ENCODE measurements at regions not wholly inside any gene's neighbourhood (a gene's known extent, or its start where the extent isn't known, plus 50 kb on each side); places are given as distances from the start of the nearest gene placed in this dataset.

DNA sequence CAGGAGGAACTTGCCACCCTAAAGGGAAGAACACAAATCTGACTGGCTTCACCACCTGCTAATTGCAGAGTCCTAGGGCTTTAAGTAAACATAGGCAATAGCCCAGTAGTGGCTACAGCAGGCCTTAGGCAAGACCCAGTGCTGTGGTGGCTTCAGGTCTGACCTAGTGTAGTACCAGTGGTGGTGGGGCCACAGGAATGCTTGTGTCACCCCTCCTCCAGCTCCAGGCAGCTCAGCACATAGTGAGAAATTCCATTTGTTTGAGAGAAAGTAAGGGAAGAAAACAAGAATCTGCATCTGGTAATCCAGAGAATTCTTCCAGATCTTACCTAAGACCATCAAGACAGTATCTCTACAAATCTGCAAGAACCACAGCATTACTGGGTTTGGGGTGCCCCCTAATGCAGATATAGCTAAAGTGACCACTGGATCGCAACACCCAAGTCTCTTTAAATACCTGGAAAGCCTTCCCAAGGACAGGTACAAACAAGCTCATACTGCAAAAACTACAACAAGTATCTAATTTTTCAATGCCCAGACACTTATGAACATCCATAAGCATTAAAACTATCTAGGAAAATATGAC lies 102.6 kb upstream of the TRPM3 start:
- Mint-ChIP-seq H3K4me1 (ENCODE audit: low read depth) (no peaks in the 10 kb centered on the region), H3K4me3 (no peak overlapping the region), H3K36me3 (ENCODE audit: low read depth) (no peaks in the 10 kb centered on the region), H3K27me3 (ENCODE audit: low read depth) (no peaks in the 10 kb centered on the region), H3K9me3 (no peaks in the 10 kb centered on the region), H3K27ac (no peak overlapping the region)

DNA sequence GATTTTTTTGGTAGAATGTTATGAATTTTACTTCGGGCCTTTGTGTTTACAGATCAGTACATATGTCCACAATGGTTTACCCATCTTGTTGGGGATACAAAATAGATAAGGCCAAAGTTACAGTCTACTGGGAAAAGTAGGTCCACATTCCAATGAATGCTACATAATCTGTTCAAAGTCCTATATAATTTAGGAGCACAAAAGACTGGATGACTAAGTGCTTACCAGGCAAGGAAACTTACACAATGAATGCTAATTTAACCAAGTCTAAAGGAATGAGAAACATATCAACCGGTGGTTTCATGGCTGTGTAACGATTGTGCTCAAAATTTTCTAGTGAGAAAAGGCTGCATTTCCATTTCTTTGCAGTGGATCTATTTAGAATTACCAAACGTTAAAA lies 97.4 kb upstream of the TRPM3 start:
- Mint-ChIP-seq H3K9me3 (peaks cover 8% of the 10 kb centered on the region), H3K36me3 (ENCODE audit: low read depth) (no peaks in the 10 kb centered on the region), H3K4me1 (ENCODE audit: low read depth) (no peaks in the 10 kb centered on the region), H3K27me3 (ENCODE audit: low read depth) (no peaks in the 10 kb centered on the region), H3K27ac (no peak overlapping the region), H3K4me3 (no peak overlapping the region)

DNA sequence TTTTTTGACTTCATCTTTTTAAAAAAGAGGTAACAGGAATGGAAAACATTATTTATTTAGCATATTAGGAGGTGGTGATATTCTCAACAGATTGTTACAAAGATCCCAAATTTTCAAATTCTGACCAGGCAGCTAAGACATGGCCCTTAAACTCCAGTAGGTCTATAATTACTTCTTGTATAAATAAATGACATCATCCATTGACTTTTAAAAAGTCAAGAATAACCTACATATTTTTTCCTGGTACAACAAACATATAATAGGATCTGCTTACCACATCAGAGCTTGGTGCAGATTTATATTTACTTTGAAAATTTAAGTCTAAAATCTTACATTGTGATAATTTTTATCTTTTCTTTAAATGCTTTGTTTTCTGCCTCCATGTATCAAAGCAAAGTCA lies 92.2 kb upstream of the TRPM3 start:
- no peak overlapping the region for H3K27ac Mint-ChIP-seq
- H3K4me1 Mint-ChIP-seq (ENCODE audit: low read depth), result no peaks in the 10 kb centered on the region
- H3K36me3 Mint-ChIP-seq (ENCODE audit: low read depth), result no peaks in the 10 kb centered on the region
- H3K4me3 Mint-ChIP-seq, result no peak overlapping the region
- H3K27me3 Mint-ChIP-seq (ENCODE audit: low read depth), result no peaks in the 10 kb centered on the region
- peaks cover 14% of the 10 kb centered on the region for H3K9me3 Mint-ChIP-seq

DNA sequence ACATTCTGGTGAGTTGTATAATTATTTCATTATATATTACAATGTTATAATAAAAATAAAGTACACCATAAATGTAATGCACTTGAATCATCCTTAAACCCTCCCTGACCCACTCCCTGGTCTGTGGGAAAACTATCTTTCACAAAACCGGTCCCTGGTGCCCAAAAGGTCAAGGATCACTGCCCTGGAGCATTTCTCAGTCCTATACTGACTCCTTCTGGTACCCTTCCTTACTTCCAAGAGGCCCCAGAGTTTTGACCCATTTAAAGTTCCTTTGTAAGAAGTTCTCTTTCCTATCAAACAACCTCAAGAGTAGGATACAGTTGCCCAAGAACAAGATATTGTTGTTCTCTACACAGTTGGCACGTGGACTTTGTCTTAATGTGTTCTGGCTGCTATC lies 88.9 kb upstream of the TRPM3 start:
- peaks cover 14% of the 10 kb centered on the region for H3K9me3 Mint-ChIP-seq
- H3K4me3 Mint-ChIP-seq, result no peak overlapping the region
- no peaks in the 10 kb centered on the region for H3K36me3 Mint-ChIP-seq (ENCODE audit: low read depth)
- H3K4me1 Mint-ChIP-seq (ENCODE audit: low read depth), result no peaks in the 10 kb centered on the region
- no peak overlapping the region for H3K27ac Mint-ChIP-seq
- H3K27me3 Mint-ChIP-seq (ENCODE audit: low read depth), result no peaks in the 10 kb centered on the region

DNA sequence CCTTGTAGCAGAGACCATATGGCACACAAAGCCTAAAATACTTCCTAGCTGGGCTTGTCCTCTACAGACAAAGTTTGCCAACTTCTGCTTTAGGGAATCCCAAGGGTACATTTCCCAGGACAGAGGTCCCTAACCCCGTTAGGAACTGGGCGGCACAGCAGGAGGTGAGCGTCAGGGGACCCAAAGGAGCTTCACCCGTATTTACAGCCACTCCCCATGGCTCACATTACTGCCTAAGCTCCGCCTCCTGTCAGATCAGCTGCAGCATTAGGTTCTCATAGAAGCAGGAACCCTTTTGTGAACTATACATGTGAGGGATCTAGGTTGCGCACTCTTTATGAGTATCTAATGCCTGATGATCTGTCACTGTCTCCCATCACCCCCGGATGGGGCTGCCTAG lies 88.5 kb upstream of the TRPM3 start:
- H3K36me3 Mint-ChIP-seq (ENCODE audit: low read depth), result no peaks in the 10 kb centered on the region
- peaks cover 14% of the 10 kb centered on the region for H3K9me3 Mint-ChIP-seq
- no peak overlapping the region for H3K27ac Mint-ChIP-seq
- no peaks in the 10 kb centered on the region for H3K27me3 Mint-ChIP-seq (ENCODE audit: low read depth)
- no peak overlapping the region for H3K4me3 Mint-ChIP-seq
- no peaks in the 10 kb centered on the region for H3K4me1 Mint-ChIP-seq (ENCODE audit: low read depth)

DNA sequence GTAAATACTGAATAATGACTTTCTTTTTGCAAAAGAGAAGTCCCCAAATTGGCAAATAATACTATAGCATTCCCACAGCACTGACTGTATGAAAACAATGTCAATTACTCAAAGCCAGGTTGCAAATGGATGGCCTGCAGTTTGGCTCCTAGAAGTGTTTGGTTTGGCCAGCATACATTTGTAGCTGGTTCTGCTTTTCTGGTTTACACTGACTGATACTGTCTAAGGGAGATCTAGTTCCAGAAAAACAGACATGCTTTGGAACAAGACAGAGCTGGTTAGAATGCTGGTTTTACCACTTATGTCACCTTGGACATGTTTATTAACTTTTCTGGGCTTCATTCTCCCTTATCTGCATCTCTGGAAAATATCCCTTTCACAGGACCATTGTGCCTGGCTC lies 81.5 kb upstream of the TRPM3 start:
- Mint-ChIP-seq H3K4me3 (no peak overlapping the region), H3K4me1 (ENCODE audit: low read depth) (no peaks in the 10 kb centered on the region), H3K36me3 (ENCODE audit: low read depth) (no peaks in the 10 kb centered on the region), H3K27me3 (ENCODE audit: low read depth) (no peaks in the 10 kb centered on the region), H3K27ac (no peak overlapping the region), H3K9me3 (peaks cover 4% of the 10 kb centered on the region)

DNA sequence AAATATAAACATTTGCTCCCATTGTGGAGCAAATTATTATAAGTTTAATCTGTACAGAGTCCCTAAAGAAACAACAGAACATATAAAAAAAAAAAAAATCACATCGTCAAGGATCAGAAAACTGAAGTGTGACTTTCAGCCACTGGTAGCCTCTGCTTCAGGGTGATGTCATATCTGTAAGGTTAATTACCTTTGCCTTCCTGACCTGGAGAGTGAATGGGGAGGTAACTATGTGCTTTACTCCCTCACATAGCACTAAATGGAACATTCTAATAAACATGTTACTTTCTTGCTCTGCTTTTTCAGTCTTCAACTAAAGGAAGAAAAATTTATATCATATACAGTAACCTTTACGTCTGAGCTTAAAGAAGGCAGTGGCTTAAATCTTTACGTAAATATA lies 70.3 kb upstream of the TRPM3 start:
- H3K4me3 Mint-ChIP-seq, result no peak overlapping the region
- peaks cover 4% of the 10 kb centered on the region for H3K9me3 Mint-ChIP-seq
- no peak overlapping the region for H3K27ac Mint-ChIP-seq
- no peaks in the 10 kb centered on the region for H3K36me3 Mint-ChIP-seq (ENCODE audit: low read depth)
- H3K27me3 Mint-ChIP-seq (ENCODE audit: low read depth), result no peaks in the 10 kb centered on the region
- no peaks in the 10 kb centered on the region for H3K4me1 Mint-ChIP-seq (ENCODE audit: low read depth)

DNA sequence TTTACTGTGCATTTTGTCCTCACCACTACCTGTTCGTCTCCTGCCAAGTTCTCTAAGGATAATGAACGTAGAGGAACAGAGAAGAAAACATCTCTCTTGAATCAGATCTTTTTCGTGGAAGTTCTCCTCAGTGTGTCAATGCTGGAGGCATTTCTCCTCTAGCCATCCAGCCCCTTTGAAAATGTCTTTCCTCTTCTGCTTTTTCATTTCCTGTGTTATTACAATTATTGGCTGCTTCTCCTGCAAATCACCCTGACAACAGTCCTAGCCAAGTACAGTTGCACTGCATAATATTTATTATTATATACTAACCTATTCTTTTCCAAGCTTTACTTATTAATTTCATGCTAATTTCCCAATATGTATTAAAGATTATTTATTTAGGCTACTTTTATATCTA lies 61.8 kb upstream of the TRPM3 start:
- no peaks in the 10 kb centered on the region for H3K36me3 Mint-ChIP-seq (ENCODE audit: low read depth)
- H3K27ac Mint-ChIP-seq, result no peak overlapping the region
- no peaks in the 10 kb centered on the region for H3K4me1 Mint-ChIP-seq (ENCODE audit: low read depth)
- no peaks in the 10 kb centered on the region for H3K9me3 Mint-ChIP-seq
- H3K27me3 Mint-ChIP-seq (ENCODE audit: low read depth), result no peaks in the 10 kb centered on the region
- H3K4me3 Mint-ChIP-seq, result no peak overlapping the region

DNA sequence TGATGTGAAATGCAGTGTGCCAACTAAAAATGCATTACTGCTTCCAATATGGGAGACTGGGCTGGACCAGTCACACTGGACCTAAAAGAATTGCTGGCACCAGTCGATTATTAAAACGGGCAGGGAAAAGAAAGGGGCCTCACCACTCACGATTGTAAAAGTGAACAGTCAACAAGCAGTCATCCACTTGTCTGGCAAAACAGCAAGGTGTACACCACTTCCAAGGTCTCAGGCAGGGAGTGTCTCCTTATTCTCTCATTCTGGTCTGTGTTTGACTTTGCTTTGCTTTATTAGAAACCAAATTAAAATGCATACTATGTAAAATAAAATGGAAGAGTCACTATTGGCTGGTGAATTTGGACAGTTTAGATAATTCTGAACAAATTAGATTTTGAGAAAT lies 57.8 kb upstream of the TRPM3 start:
- no peak overlapping the region for H3K27ac Mint-ChIP-seq
- no peaks in the 10 kb centered on the region for H3K27me3 Mint-ChIP-seq (ENCODE audit: low read depth)
- H3K4me3 Mint-ChIP-seq, result no peak overlapping the region
- H3K9me3 Mint-ChIP-seq, result no peaks in the 10 kb centered on the region
- H3K4me1 Mint-ChIP-seq (ENCODE audit: low read depth), result no peaks in the 10 kb centered on the region
- H3K36me3 Mint-ChIP-seq (ENCODE audit: low read depth), result no peaks in the 10 kb centered on the region

DNA sequence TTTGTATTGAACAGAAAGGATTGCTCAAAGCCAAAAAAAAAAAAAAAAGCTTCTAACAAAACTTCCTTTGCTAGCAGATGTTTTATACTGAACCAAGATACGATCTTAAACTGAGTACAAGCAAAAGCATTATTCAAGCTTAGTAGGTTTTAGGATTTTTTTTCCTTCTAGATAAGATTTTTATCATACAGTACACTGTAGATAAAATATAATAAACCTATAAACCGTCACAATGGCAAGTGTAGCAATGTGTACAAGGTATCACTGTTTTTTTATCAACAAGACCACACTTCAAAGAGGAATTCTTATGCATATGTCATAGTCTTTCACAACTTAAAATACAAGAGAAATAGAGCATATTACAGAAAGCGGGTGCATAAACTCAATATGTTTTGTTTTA lies 56.5 kb upstream of the TRPM3 start:
- H3K36me3 Mint-ChIP-seq (ENCODE audit: low read depth), result no peaks in the 10 kb centered on the region
- no peak overlapping the region for H3K4me3 Mint-ChIP-seq
- H3K9me3 Mint-ChIP-seq, result no peaks in the 10 kb centered on the region
- no peak overlapping the region for H3K27ac Mint-ChIP-seq
- no peaks in the 10 kb centered on the region for H3K27me3 Mint-ChIP-seq (ENCODE audit: low read depth)
- H3K4me1 Mint-ChIP-seq (ENCODE audit: low read depth), result no peaks in the 10 kb centered on the region

DNA sequence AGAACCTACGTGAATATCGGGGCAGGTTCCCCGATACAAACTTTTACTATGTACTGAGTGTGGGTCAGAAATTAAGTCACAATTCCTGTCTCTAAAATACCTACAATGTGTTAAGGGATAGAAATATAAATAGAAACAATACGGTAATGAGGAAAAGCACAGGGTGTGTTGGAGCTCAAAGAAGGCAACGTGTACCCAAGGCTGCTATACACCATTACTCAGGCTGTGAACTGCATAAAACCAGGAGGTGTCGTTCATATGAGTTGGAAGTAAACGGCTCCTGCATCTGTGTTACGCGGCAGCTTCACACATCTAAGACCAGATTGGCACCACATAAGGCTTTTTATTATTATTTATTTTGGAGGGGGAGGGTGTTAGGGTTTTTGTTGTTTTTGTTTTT lies 50.1 kb upstream of the TRPM3 start:
- Mint-ChIP-seq H3K4me1 (ENCODE audit: low read depth) (no peaks in the 10 kb centered on the region), H3K27me3 (ENCODE audit: low read depth) (no peaks in the 10 kb centered on the region), H3K27ac (no peak overlapping the region), H3K36me3 (ENCODE audit: low read depth) (no peaks in the 10 kb centered on the region), H3K4me3 (no peak overlapping the region), H3K9me3 (no peaks in the 10 kb centered on the region)
